ENCODE measurements at regions not wholly inside any gene's neighbourhood (a gene's known extent, or its start where the extent isn't known, plus 50 kb on each side); places are given as distances from the start of the nearest gene placed in this dataset. TPM values are rescaled to one million over a fixed set of nuclear protein-coding genes. Genes with fewer than 3 reads are reported as not detected.
"Not testable (repeated sequence)": the region's sequence is repeated elsewhere in the genome, so short reads cannot be mapped to it uniquely, and the experiment has no call there.

GRCh38 chr7:153989742-153990425, 62.3 kb upstream of the DPP6 start:
- H2BK15ac ChIP-seq (replicated peaks; ENCODE audit: low read depth); H3K4me1 ChIP-seq (ENCODE audit: control insufficient read depth, low read depth, low read length); H3K36me3 ChIP-seq (ENCODE audit: control insufficient read depth, insufficient read depth, low read length); H3K56ac ChIP-seq (ENCODE audit: low read length); H3K79me2 ChIP-seq (ENCODE audit: control insufficient read depth, insufficient read depth, low read length); H3K23ac ChIP-seq (ENCODE audit: low read length); H3K27me3 ChIP-seq (ENCODE audit: insufficient read depth, low read length, poor library complexity); H3K79me1 ChIP-seq (ENCODE audit: low read length); H4K8ac ChIP-seq (ENCODE audit: low read depth, low read length); H3K9ac ChIP-seq (ENCODE audit: low read length); H3K27ac ChIP-seq (ENCODE audit: low read depth, low read length); H4K5ac ChIP-seq (ENCODE audit: low read length); H3K4ac ChIP-seq (ENCODE audit: low read depth, low read length); H2BK5ac ChIP-seq (ENCODE audit: low read length); H3K18ac ChIP-seq (ENCODE audit: low read length); H3K4me3 ChIP-seq (ENCODE audit: low read length); H2BK120ac ChIP-seq (ENCODE audit: low read depth, low read length); H2AK5ac ChIP-seq (ENCODE audit: low read length); H3K4me2 ChIP-seq (ENCODE audit: low read length): not testable (repeated sequence)
- peak; percentile 42 for DNase-seq
- WGBS (ENCODE audit: extremely low coverage, insufficient coverage, low lambda C conversion rate): no CpG with 5 or more reads among the region's 11 CpGs

- DNase-seq; H3K56ac ChIP-seq (ENCODE audit: low read length); H3K23ac ChIP-seq (ENCODE audit: low read length); H3K79me1 ChIP-seq (ENCODE audit: low read length); H3K4me2 ChIP-seq (ENCODE audit: low read length); H3K4ac ChIP-seq (ENCODE audit: low read depth, low read length); H2BK15ac ChIP-seq (replicated peaks; ENCODE audit: low read depth); H2AK5ac ChIP-seq (ENCODE audit: low read length); H3K4me3 ChIP-seq (ENCODE audit: low read length); H3K4me1 ChIP-seq (ENCODE audit: control insufficient read depth, low read depth, low read length); H3K36me3 ChIP-seq (ENCODE audit: control insufficient read depth, insufficient read depth, low read length); H3K9ac ChIP-seq (ENCODE audit: low read length); H3K27me3 ChIP-seq (ENCODE audit: insufficient read depth, low read length, poor library complexity); H2BK120ac ChIP-seq (ENCODE audit: low read depth, low read length); H3K27ac ChIP-seq (ENCODE audit: low read depth, low read length); H4K5ac ChIP-seq (ENCODE audit: low read length); H4K8ac ChIP-seq (ENCODE audit: low read depth, low read length); H3K79me2 ChIP-seq (ENCODE audit: control insufficient read depth, insufficient read depth, low read length); H3K18ac ChIP-seq (ENCODE audit: low read length); H2BK5ac ChIP-seq (ENCODE audit: low read length): not testable (repeated sequence)
- no CpG with 5 or more reads among the region's 3 CpGs for WGBS (ENCODE audit: extremely low coverage, insufficient coverage, low lambda C conversion rate)
Measured at GRCh38 chr7:153991471-153991870, 60.7 kb upstream of the DPP6 start.

- H3K79me2 ChIP-seq (ENCODE audit: control insufficient read depth, insufficient read depth, low read length); H3K18ac ChIP-seq (ENCODE audit: low read length); DNase-seq; H3K4me1 ChIP-seq (ENCODE audit: control insufficient read depth, low read depth, low read length); H3K36me3 ChIP-seq (ENCODE audit: control insufficient read depth, insufficient read depth, low read length); H3K23ac ChIP-seq (ENCODE audit: low read length); H3K79me1 ChIP-seq (ENCODE audit: low read length); H2BK120ac ChIP-seq (ENCODE audit: low read depth, low read length); H3K56ac ChIP-seq (ENCODE audit: low read length); H3K27me3 ChIP-seq (ENCODE audit: insufficient read depth, low read length, poor library complexity); H3K4me2 ChIP-seq (ENCODE audit: low read length); H3K4me3 ChIP-seq (ENCODE audit: low read length); H2BK5ac ChIP-seq (ENCODE audit: low read length); H4K5ac ChIP-seq (ENCODE audit: low read length); H3K4ac ChIP-seq (ENCODE audit: low read depth, low read length); H3K9ac ChIP-seq (ENCODE audit: low read length); H3K27ac ChIP-seq (ENCODE audit: low read depth, low read length); H2BK15ac ChIP-seq (replicated peaks; ENCODE audit: low read depth); H2AK5ac ChIP-seq (ENCODE audit: low read length); H4K8ac ChIP-seq (ENCODE audit: low read depth, low read length): not testable (repeated sequence)
- no CpG with 5 or more reads among the region's 2 CpGs for WGBS (ENCODE audit: extremely low coverage, insufficient coverage, low lambda C conversion rate)
Measured at GRCh38 chr7:153993402-153993801, 58.8 kb upstream of the DPP6 start.

GRCh38 chr7:153998896-153999295, 53.3 kb upstream of the DPP6 start:
- H3K9ac ChIP-seq (ENCODE audit: low read length); H2BK120ac ChIP-seq (ENCODE audit: low read depth, low read length); DNase-seq; H3K4ac ChIP-seq (ENCODE audit: low read depth, low read length); H3K56ac ChIP-seq (ENCODE audit: low read length); H3K18ac ChIP-seq (ENCODE audit: low read length); H3K4me3 ChIP-seq (ENCODE audit: low read length); H3K4me1 ChIP-seq (ENCODE audit: control insufficient read depth, low read depth, low read length); H2BK15ac ChIP-seq (replicated peaks; ENCODE audit: low read depth); H2BK5ac ChIP-seq (ENCODE audit: low read length); H3K27me3 ChIP-seq (ENCODE audit: insufficient read depth, low read length, poor library complexity); H3K36me3 ChIP-seq (ENCODE audit: control insufficient read depth, insufficient read depth, low read length); H2AK5ac ChIP-seq (ENCODE audit: low read length); H3K79me1 ChIP-seq (ENCODE audit: low read length); H4K8ac ChIP-seq (ENCODE audit: low read depth, low read length); H3K23ac ChIP-seq (ENCODE audit: low read length); H3K4me2 ChIP-seq (ENCODE audit: low read length); H3K27ac ChIP-seq (ENCODE audit: low read depth, low read length); H3K79me2 ChIP-seq (ENCODE audit: control insufficient read depth, insufficient read depth, low read length); H4K5ac ChIP-seq (ENCODE audit: low read length): not testable (repeated sequence)
- WGBS (ENCODE audit: extremely low coverage, insufficient coverage, low lambda C conversion rate): no CpG with 5 or more reads among the region's 4 CpGs

Small RNA genes lying in the stretch of these regions (small RNA-seq; reads per million reads assigned to genes)
- gene AC005588.1 (ENCODE audit: insufficient read depth): not detected
- not detected for gene AC079809.1 (ENCODE audit: insufficient read depth)

Data from mesendoderm (in vitro differentiated cells).